GM10248 (cell line): ENCODE measurements at regions not wholly inside any gene's neighbourhood (a gene's known extent, or its start where the extent isn't known, plus 50 kb on each side); places are given as distances from the start of the nearest gene placed in this dataset.
"Not testable (repeated sequence)": the region's sequence is repeated elsewhere in the genome, so short reads cannot be mapped to it uniquely, and the experiment has no call there.

Experiments
- CTCF ChIA-PET: fragments of 300-600 bp; sonication (Branson Sonifier 250); formaldehyde crosslinking; extraction: SDS; loops from one replicate; lab custom pipeline; 2021; ENCODE audit warnings: antibody characterized with exemption; lab: Yijun Ruan, JAX
- POLR2A ChIA-PET: fragments of 350-650 bp; sonication (Branson Sonifier 250); formaldehyde crosslinking; extraction: SDS; loops from one replicate; lab custom pipeline; 2020; ENCODE audit warnings: antibody characterized with exemption; lab: Yijun Ruan, JAX
- DNase-seq: peaks from one replicate; pipeline ENCODE4 v3.0.0; 2012; ENCODE audit errors: extremely low spot score
- TF ChIP-seq, protein P1 (sequence below): IDR thresholded peaks from 2 replicates; pipeline ENCODE4 v1.5.1; 2012; ENCODE audit warnings: mild to moderate bottlenecking, low read depth; ENCODE audit errors: extremely low read depth, missing control alignments, control extremely low read depth

DNA sequence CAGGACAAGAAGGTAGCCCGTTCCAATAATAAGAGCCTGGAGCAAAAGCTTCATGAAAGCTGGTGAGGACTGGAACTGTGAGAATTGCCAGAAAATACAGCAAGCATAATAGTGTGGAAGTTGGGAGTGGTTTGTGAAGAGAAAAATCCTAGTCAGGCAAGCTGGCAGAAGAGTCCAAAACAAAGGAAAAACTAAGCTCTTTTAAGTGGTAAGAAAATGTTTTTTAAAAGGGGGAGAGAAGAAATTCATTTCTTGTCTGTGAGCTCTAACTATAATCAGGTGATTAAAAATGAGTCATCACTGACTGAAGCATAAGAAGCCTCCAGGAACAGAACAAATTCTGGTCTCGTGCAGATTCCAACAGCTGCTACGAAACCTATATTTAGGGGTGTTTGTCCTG is 102.6 kb downstream of the CAAP1 start:
- POLR2A ChIA-PET = no interaction called here
- CTCF ChIA-PET = interaction anchor here (1.4 kb wide), 1 partner anchor 66 kb away, joined by 4 read pairs; no protein-coding TSS in a partner anchor

DNA sequence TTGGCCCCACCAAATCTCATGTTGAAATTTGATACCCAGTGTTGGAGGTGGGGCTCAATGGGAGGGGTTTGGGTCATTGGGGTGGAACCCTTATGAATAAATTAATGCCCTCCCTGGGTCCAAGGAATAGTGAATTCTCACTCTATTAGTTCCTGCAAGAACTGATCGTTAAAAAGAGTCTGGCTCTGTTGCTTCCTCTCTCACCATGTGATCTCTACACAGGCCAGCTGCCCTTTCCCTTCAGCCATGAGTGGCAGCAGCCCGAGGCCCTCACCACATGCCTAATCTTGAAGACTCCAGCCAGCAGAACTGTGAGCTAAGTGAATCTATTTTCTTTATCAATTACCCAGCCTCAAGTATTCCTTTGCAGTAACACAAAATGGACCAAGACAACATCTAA is 106.0 kb downstream of the CAAP1 start:
- POLR2A ChIA-PET = no interaction called here
- DNase-seq = no peak
- TF ChIP-seq, protein P1, sequence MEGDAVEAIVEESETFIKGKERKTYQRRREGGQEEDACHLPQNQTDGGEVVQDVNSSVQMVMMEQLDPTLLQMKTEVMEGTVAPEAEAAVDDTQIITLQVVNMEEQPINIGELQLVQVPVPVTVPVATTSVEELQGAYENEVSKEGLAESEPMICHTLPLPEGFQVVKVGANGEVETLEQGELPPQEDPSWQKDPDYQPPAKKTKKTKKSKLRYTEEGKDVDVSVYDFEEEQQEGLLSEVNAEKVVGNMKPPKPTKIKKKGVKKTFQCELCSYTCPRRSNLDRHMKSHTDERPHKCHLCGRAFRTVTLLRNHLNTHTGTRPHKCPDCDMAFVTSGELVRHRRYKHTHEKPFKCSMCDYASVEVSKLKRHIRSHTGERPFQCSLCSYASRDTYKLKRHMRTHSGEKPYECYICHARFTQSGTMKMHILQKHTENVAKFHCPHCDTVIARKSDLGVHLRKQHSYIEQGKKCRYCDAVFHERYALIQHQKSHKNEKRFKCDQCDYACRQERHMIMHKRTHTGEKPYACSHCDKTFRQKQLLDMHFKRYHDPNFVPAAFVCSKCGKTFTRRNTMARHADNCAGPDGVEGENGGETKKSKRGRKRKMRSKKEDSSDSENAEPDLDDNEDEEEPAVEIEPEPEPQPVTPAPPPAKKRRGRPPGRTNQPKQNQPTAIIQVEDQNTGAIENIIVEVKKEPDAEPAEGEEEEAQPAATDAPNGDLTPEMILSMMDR = no peak
- CTCF ChIA-PET = interaction anchor here (1.3 kb wide), 1 partner anchor 11 kb away, joined by 5 read pairs; no protein-coding TSS in a partner anchor

More for the DNA sequence above, 102.6 kb downstream of the CAAP1 start:
- TF ChIP-seq, protein P1 = no peak
- no peak for DNase-seq

DNA sequence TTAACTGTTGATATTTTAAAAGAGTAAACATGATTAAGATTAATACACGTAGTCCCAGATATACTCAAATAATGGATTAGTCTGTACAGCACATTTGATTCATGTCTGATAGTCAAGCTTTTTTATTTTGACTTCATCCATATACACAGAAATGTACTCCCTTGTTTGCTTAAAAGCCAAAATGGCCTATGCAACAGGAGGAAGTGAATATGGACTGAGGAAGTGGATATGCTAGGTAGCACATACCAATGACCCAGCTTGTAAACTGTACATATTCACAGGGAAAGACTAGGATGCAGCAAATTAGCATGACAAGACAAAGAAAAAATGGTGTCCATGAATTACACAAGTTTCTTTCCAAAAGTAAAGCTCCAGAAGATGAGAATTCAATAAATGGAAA is 109.7 kb downstream of the CAAP1 start:
- TF ChIP-seq, protein P1 = no peak
- ChIA-PET POLR2A (no interaction called here), CTCF (interaction anchor here (0.8 kb wide), 1 partner anchor 248 kb away, joined by 4 read pairs; no protein-coding TSS in a partner anchor)
- no peak for DNase-seq

DNA sequence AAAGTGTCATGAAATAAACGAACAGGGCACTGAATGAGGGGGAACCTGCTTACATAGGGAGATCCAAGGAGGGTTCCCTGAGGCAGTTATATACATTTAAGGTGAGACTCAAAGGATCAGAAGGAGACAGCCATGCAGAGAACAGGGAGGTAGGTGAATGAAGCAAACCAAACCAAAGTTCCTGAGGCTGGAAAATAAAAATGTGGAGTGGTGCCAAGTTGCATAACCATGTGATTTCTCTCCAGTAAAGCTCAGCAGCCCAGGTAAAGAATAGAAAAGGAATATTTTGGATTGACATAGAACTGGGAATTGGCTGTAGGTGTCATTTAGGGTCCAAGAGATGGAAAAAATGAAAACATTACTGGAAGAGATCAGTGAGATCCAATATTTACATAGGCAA is 110.7 kb downstream of the CAAP1 start:
- ChIA-PET CTCF (no interaction called here), POLR2A (no interaction called here)
- TF ChIP-seq, protein P1 = no peak
- DNase-seq = no peak

DNA sequence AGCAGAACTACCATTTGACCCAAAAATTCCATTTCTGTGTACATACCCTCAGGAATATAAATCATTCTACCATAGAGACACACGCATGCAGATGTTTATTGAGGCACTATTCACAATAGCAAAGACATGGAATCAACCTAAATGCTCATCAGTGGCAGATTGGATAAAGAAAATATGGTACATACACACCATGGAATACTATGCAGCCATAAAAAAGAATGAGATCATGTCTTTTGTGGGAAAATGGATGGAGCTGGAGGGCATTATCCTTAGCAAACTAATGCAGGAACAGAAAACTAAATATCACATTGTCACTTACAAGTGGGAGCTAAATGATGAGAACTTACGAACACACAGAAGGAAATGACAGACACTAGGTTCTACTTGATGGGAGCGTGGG is 112.3 kb downstream of the CAAP1 start:
- CTCF ChIA-PET, DNase-seq, POLR2A ChIA-PET: not testable (repeated sequence)

DNA sequence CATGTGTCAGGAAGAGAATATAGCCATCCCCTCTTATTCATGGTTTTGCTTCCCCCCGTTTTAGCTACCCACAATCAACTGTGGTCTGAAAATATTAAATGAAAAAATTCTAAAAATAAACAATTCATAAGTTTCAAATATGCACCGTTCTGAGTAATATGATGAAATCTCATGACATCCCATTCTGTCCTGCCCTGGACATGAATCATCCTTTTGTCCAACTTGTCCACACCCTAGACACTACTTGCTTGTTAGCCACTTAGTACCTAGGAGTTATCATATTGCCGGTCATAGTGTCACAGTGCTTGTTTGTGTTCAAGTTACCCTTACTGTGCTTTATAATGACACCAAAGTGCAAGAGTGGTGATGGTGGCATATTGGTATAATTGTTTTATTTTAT is 113.5 kb downstream of the CAAP1 start:
- ChIA-PET CTCF (no interaction called here), POLR2A (no interaction called here)
- TF ChIP-seq, protein P1 = no peak
- DNase-seq = no peak

DNA sequence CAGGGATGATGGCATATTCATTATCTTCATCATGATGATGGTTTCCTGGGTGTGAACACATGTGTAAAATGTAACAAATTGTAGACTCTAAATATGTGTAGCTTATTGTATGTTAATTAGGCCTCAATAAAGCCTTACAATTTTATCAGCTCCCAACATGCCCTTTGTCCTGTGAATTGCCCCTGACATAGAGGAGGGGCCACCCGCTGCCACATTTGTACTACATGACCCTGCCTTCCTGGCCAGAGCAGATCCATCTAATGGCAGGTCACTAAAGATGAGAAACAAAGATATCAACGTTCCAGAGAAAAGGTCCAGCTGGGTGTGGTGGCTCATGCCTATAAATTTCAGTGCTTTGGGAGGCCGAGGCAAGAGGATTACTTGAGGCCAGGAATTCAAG is 117.2 kb downstream of the CAAP1 start:
- TF ChIP-seq, protein P1 = no peak
- CTCF ChIA-PET = interaction anchor here (0.9 to 1.4 kb wide), 3 partner anchors 11 to 58 kb away, joined by 3 read pairs; no protein-coding TSS in a partner anchor
- DNase-seq = no peak
- POLR2A ChIA-PET = no interaction called here
